NCI-H2227 treated with DMSO at 0.1 percent for 48 hours (cell line): ENCODE measurements at regions not wholly inside any gene's neighbourhood (a gene's known extent, or its start where the extent isn't known, plus 50 kb on each side); places are given as distances from the start of the nearest gene placed in this dataset.

Experiments used
- DNase-seq: peaks from one replicate; lab custom pipeline; 2025; lab: John Stamatoyannopoulos, UW

- DNase-seq, result no peak
These were observed 93.3 kb downstream of the TMEM174 start for GRCh38 chr5:73266176-73266738.

DNA sequence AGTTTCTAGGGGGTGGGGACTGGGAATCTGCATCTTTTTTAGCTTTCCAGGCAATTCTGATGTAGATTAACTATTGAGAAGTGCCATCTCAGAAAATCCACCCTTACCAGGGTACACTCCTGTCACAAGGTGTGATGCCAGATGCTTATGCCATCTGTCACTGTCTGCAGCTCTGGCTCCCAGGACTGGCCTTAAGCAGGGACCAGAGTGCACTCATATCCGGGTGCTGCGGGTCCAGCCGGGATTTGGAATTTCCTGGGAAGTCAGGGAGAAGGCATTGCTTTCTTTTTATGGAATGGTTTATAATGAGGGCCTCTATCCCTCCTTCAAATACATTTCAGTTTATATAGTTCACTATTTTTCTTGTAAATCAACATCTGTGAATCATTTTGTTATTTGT is 92.6 kb downstream of the TMEM174 start:
- DNase-seq, result no peak

DNA sequence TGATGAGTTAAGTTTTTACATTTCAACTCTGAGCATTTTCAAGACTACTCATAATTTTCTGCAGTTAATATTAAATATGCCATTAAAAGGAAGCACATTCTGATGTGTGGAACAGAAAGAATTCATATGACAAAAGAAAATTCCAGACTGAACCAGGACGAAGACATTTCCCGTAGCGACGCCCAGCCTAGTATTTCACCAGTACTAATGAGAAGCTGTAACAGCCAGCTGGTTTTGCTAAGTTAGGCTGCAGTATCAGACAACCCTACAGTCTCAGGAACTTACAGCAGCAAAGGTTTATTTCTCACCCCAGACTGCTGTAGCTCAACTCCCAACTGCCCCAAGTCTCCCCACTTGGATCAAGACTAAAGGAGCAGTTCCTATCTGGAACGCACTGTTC is 91.6 kb downstream of the TMEM174 start:
- no peak for DNase-seq

DNA sequence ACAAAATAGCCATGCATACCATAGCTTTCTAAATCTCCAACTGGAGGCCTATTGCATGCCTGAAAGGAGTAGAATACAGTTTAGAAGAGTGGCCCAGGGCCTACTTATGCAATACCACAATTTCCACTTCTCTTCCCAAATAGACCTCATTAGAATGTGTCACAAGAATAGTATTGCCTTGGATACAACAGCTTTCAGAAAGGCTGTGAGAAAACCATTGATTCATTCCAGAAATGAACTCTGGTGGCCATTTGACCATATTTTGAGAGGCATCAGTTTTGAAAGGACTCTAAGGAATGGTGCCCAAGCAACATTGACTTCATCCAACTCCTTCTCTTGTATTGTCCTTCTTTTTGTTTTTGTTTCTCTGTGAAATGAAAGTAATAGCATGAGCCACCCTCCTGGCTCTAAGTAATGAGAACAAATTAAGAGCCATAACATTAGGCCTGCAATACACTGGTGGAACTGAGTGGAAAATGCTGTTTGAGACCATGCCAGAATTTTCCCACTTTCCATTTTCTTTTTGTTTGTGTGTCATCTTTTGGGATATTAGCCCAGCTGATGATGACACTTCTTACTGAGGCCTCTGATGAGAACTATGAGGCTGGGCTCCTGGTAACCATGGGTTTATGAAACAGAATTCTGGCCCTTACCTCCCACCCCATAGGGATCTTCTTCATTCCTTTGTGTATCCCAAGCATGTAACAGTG is 90.2 kb downstream of the TMEM174 start:
- no peak for DNase-seq

DNA sequence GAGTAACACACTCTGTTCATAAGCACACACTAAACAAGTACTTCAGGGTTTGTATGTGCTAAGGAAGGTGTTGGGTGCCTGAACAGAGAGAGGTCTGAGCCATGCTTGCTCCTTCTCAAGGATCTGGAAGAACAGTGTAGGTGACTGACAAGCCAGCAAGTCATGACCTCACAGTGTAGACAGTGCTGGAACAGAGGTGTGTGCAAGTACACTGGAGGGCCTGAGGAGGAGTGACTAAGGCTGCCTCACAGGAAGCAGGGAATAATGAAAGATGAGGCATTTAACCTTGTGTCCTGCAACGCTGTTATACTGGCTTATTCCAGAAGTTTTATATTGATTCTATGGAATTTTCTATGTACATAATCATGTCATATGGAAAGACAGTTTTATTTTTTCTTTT is 83.9 kb downstream of the TMEM174 start:
- DNase-seq, result no peak

- DNase-seq, result no peak
These were observed 83.5 kb downstream of the TMEM174 start for GRCh38 chr5:73256462-73256861.

DNA sequence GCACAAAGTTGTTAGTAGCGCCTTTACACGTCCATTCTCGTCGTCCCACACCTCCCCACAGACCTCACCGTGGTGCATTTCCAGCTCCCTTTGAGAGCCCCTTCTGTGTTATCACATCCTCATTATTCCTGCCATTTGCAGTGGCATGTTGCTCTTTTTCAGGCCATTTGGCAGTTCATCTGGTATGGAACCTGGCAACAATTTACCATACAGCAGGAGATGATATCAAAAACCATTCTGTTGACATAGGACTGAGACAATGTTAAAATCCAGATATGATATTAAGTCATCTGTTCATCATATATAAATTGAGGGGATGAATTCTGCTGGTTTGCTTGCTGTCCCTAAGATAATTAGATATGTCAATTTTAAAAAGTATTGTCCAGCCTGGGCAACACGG is 83.0 kb downstream of the TMEM174 start:
- DNase-seq, result no peak

DNA sequence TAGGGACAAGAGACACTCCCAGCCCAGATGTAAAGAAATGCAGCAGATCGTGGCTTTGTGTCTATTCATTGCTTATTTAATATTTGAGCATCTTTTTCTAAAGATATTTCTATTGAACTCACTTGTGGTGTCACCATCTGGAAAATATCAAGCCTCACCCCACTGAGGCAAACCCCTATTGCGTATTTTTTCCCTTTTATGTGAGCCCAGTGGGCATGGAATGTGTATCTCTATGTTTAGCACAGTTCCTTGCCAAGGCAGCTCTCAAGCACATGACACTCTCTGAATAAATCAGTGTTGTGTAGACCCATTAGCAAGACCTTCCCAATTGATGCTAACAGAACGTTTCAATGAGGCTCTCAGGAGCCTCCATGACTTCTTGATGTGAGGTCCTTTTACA is 81.6 kb downstream of the TMEM174 start:
- DNase-seq, result no peak

GRCh38 chr5:73253047-73253660 is 80.2 kb downstream of the TMEM174 start:
- DNase-seq, result no peak

- no peak for DNase-seq
These were observed 77.7 kb downstream of the TMEM174 start for GRCh38 chr5:73250645-73251044.

DNA sequence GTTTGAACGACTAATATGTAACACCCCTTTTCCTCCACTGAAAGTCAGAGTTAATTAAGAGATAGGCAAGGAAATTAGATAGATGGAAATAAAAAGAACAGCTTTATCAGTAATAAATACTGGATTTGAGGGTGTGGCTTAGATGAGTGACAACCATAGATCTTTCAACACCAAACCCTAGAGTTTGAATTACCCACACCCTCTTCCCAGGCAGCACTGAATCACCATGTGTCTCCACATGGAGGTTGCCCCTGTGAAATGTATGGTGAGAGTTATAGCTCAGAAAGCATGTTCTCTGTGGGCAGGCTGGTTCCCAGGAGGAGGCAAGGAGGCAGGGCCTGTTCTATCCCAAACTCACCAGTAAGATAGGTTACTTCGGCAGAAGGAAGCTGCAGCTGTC is 69.7 kb downstream of the TMEM174 start:
- no peak for DNase-seq

DNA sequence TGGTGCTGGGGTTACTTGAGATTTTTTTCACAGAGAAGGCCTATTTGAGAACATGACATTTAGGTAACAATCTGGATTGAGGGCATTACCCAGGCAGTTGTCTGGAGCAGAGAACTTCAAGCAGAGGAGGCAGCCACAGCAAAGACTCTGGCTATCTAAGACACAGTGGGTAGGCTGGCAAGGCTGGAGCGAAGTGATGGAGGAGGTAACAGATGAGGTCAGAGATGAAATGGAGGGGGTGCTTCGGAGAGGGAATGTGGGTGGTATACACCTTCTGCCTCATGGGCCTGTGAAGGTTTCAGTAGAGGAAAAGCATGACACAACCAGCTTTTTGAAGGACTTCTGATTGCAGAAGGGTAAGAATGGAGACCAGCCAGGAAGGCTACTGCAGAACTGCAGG is 65.9 kb downstream of the TMEM174 start:
- DNase-seq, result no peak

- no peak for DNase-seq
These were observed 63.6 kb downstream of the TMEM174 start for GRCh38 chr5:73236541-73237128.

DNA sequence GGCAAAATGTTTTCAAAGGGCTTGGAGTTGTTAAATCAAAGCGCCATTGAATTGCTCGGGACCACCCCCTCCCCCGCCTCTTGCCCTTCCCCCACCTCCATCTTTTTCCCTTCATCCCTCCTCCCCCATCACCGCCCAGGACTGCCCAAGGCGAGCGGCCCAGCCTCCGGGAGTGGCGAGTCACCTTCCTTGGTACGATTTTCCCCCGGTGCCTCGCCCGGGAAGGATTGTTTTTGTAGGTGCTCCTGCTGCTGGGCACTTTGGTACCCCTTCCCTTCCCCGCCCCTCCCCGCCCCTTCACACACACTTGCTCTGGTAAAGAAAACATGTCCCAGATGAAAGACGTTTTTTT is 61.2 kb downstream of the TMEM174 start:
- no peak for DNase-seq

- peak; percentile 2 for DNase-seq
These were observed 60.6 kb downstream of the TMEM174 start for GRCh38 chr5:73233461-73234203.

DNA sequence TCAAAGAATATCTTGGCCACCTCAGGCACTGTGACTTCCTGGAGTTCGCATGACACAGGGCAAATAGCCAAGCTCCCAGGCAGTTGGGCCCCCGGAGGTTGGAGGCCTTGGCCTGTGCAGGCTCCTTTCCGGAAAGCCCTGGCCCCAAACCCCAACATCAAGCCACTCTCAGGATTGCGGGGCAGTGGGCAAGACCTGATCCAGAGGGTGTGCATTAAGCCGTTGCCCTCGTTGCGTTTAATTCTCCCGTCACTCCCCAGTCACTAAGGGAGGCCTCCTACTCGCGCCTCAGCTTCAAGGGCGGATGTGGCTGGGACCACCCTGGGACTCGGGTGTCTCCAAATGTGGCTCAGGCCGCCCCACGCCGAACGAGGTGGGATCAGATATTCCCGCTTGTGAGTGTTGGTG is 60.1 kb downstream of the TMEM174 start:
- DNase-seq, result no peak

DNA sequence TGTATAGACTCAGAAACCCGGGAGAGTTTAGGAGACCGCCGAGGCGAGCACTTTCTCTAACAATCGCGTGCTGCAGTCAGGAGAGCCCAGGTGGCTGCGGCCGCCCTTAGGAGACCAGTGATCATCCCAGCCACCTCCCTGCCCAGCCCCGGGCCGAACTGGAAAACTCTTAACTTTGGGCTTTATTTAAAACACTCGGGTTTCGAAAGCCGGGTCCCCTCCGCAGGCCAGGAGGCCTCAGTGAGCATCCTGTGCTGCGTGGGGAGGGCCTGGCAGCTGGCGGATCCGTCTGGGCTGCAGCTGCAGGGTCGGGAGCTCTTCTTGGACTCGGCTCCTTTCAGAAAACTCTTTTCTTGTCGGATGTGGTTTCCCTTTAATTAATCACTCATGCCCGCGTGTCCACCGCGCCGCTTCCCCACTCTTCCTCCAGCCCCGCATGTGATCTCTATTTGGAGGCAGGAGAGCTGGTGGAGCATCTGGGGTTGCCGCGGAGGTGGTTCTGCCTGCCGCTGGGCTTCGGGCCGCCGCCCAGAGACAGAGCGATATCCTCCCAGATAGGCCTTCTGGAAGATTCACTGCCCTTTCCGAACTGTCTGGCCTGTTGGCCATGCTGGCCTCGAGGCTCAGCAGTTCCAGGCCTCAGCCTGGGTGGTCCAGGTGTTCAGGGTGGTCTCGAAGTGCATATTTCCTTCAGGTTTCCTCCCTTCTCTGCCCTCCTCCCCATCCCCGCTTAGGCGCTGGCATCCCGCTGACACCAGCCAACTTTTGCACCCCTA is 59.5 kb downstream of the TMEM174 start:
- no peak for DNase-seq

GRCh38 chr5:73231246-73231778 is 58.3 kb downstream of the TMEM174 start:
- DNase-seq, result no peak

- DNase-seq, result no peak
These were observed 57.6 kb downstream of the TMEM174 start for GRCh38 chr5:73230264-73231245.

GRCh38 chr5:73229271-73229670 is 56.3 kb downstream of the TMEM174 start:
- no peak for DNase-seq
